SK-N-SH (cell line): ENCODE measurements at regions not wholly inside any gene's neighbourhood (a gene's known extent, or its start where the extent isn't known, plus 50 kb on each side); places are given as distances from the start of the nearest gene placed in this dataset.

Source experiments
- CTCF ChIA-PET: fragments of 300-600, 350-600 bp; formaldehyde crosslinking; extraction: SDS; loops from one replicate; lab custom pipeline; 2021; lab: Yijun Ruan, JAX
- POLR2A ChIA-PET: fragments of 350-600 bp; sonication (Branson Sonifier 250); formaldehyde crosslinking; extraction: SDS; loops from one replicate; lab custom pipeline; 2020; ENCODE audit warnings: antibody characterized with exemption, inconsistent platforms; lab: Yijun Ruan, JAX
- DNase-seq: peaks from one replicate; pipeline ENCODE4 v3.0.0; 2012
- H2AFZ ChIP-seq: fragments of 200-600 bp; sonication (generic); 2 replicates; pipeline ENCODE4 v1.8.1; 2016; ENCODE audit warnings: antibody characterized with exemption, mild to moderate bottlenecking, low read depth
- H3F3A ChIP-seq: fragments of 200-600 bp; sonication (generic); replicated peaks from 2 replicates; pipeline ENCODE3; 2016; ENCODE audit warnings: antibody characterized with exemption, mild to moderate bottlenecking; ENCODE audit not compliant: insufficient read depth
- H3K27ac ChIP-seq, 2 experiments: fragments of 200-500 bp in 1 of 2; fragments of 200-600 bp in 1 of 2; sonication (Bioruptor generic) in 1 of 2; sonication (generic), shearing (Covaris generic) in 1 of 2; 2 replicates each; pipeline versions ENCODE4 v1.5.1 to v1.6.1; 2014 to 2016; ENCODE audit warnings: low read depth in 2 of 2, inconsistent platforms in 1 of 2, low read length in 1 of 2, mild to moderate bottlenecking in 1 of 2, mixed read lengths in 1 of 2
- H3K27me3 ChIP-seq: fragments of 200-600 bp; sonication (generic), shearing (Covaris generic); 2 replicates; pipeline ENCODE4 v1.6.1; 2016; ENCODE audit warnings: mixed run types; ENCODE audit not compliant: insufficient read depth
- H3K36me3 ChIP-seq, 2 experiments: fragments of 200-500 bp in 1 of 2; fragments of 200-600 bp in 1 of 2; sonication (Bioruptor generic) in 1 of 2; sonication (generic) in 1 of 2; replicated peaks in 1 of 2; 2 replicates each; pipeline versions ENCODE3 to v1.5.1; 2014 to 2016; ENCODE audit warnings: low read length in 1 of 2, mild to moderate bottlenecking in 1 of 2; ENCODE audit not compliant: insufficient read depth in 2 of 2, control insufficient read depth in 1 of 2
- H3K4me1 ChIP-seq, 2 experiments: fragments of 200-500 bp in 1 of 2; fragments of 200-600 bp in 1 of 2; sonication (Bioruptor generic) in 1 of 2; sonication (generic), shearing (Covaris generic) in 1 of 2; 2 replicates each; pipeline versions ENCODE4 v1.5.1 to v1.6.1; 2014 to 2016; ENCODE audit warnings: low read depth in 1 of 2, low read length in 1 of 2, mixed run types in 1 of 2; ENCODE audit not compliant: insufficient read depth in 2 of 2, control insufficient read depth in 1 of 2
- H3K4me2 ChIP-seq: fragments of 200-600 bp; sonication (generic), shearing (Covaris generic); 2 replicates; pipeline ENCODE4 v1.6.1; 2017; ENCODE audit warnings: mixed run types
- H3K4me3 ChIP-seq, 2 experiments: fragments of 200-500 bp in 1 of 2; fragments of 200-600 bp in 1 of 2; sonication (Bioruptor generic) in 1 of 2; sonication (generic), shearing (Covaris generic) in 1 of 2; 2 replicates each; pipeline versions ENCODE4 v1.5.1 to v1.8.1; 2014 to 2016; ENCODE audit warnings: low read depth in 2 of 2, inconsistent platforms in 1 of 2, low read length in 1 of 2, mild to moderate bottlenecking in 1 of 2, mixed read lengths in 1 of 2, moderate library complexity in 1 of 2
- H3K79me2 ChIP-seq: fragments of 200-600 bp; sonication (generic); 2 replicates; pipeline ENCODE4 v1.8.1; 2017; ENCODE audit warnings: mild to moderate bottlenecking; ENCODE audit not compliant: insufficient read depth
- H3K9ac ChIP-seq: fragments of 200-600 bp; sonication (generic); 2 replicates; pipeline ENCODE4 v1.6.1; 2017; ENCODE audit warnings: mixed run types
- H3K9me2 ChIP-seq: fragments of 200-600 bp; sonication (generic); 2 replicates; pipeline ENCODE4 v1.6.1; 2017; ENCODE audit warnings: mixed run types
- H3K9me3 ChIP-seq: fragments of 200-600 bp; sonication (generic); 2 replicates; pipeline ENCODE4 v1.6.1; 2017; ENCODE audit warnings: mixed run types, mild to moderate bottlenecking, moderate library complexity
- H4K20me1 ChIP-seq: fragments of 200-600 bp; sonication (generic); 2 replicates; pipeline ENCODE4 v1.6.1; 2017; ENCODE audit warnings: mild to moderate bottlenecking, mixed run types; ENCODE audit not compliant: insufficient read depth
- ELF1 ChIP-seq: IDR thresholded peaks from 2 replicates; pipeline ENCODE4 v1.4.0; 2012
- EP300 ChIP-seq, 2 experiments: IDR thresholded peaks; 2 replicates each; pipeline versions ENCODE4 v1.4.0 to v1.6.1; 2012; ENCODE audit warnings: borderline replicate concordance in 1 of 2, low read depth in 1 of 2, low read length in 1 of 2
- EZH2phosphoT487 ChIP-seq: fragments of 200-600 bp; sonication (generic); IDR thresholded peaks from 2 replicates; pipeline ENCODE4 v1.6.1; 2017; ENCODE audit warnings: low read depth, mixed run types, mild to moderate bottlenecking, antibody characterized with exemption, moderate library complexity, borderline replicate concordance
- FOXJ3 ChIP-seq: sonication (generic); formaldehyde crosslinking; IDR thresholded peaks from 2 replicates; pipeline ENCODE4 v1.5.1; 2020; ENCODE audit warnings: mild to moderate bottlenecking, missing genetic modification reagents
- FOXM1 ChIP-seq: IDR thresholded peaks from 2 replicates; pipeline ENCODE4 v1.4.0; 2012; ENCODE audit warnings: low read depth, mild to moderate bottlenecking
- GABPA ChIP-seq: IDR thresholded peaks from 2 replicates; pipeline ENCODE4 v1.4.0; 2012; ENCODE audit warnings: low read depth, mild to moderate bottlenecking
- IRF3 ChIP-seq: fragments of 150-350 bp; IDR thresholded peaks from 2 replicates; pipeline ENCODE4 v1.6.1; 2016; ENCODE audit warnings: mild to moderate bottlenecking, low read depth, low read length
- JUND ChIP-seq: IDR thresholded peaks from 2 replicates; pipeline ENCODE4 v1.4.0; 2012
- MAX ChIP-seq: IDR thresholded peaks from 2 replicates; pipeline ENCODE4 v1.4.0; 2012; ENCODE audit warnings: low read depth
- MXI1 ChIP-seq: IDR thresholded peaks from 2 replicates; pipeline ENCODE4 v1.6.1; 2012; ENCODE audit warnings: mild to moderate bottlenecking, low read depth, low read length, improper control_type of control experiment
- PBX3 ChIP-seq: IDR thresholded peaks from 2 replicates; pipeline ENCODE4; 2012
- POLR2AphosphoS5 ChIP-seq: IDR thresholded peaks from 2 replicates; pipeline ENCODE4 v1.6.1; 2012; ENCODE audit warnings: low read depth, low read length
- RAD21 ChIP-seq: IDR thresholded peaks from 2 replicates; pipeline ENCODE4 v1.6.1; 2012; ENCODE audit warnings: mild to moderate bottlenecking, low read length
- RCOR1 ChIP-seq: fragments of 150-350 bp; IDR thresholded peaks from 2 replicates; pipeline ENCODE4 v1.6.1; 2017; ENCODE audit warnings: antibody characterized with exemption, low read length
- RFX5 ChIP-seq: IDR thresholded peaks from 2 replicates; pipeline ENCODE4 v1.6.1; 2012; ENCODE audit warnings: mild to moderate bottlenecking, improper control_type of control experiment, low read length
- RXRA ChIP-seq: IDR thresholded peaks from 2 replicates; pipeline ENCODE4 v1.4.0; 2012; ENCODE audit warnings: low read depth, mild to moderate bottlenecking, borderline replicate concordance
- SIN3A ChIP-seq: IDR thresholded peaks from 2 replicates; pipeline ENCODE4 v1.6.1; 2012; ENCODE audit warnings: low read depth, mild to moderate bottlenecking, low read length, moderate library complexity, borderline replicate concordance
- SMC3 ChIP-seq: IDR thresholded peaks from 2 replicates; pipeline ENCODE4 v1.6.1; 2012; ENCODE audit warnings: low read depth, low read length, improper control_type of control experiment
- TAF1 ChIP-seq: IDR thresholded peaks from 2 replicates; pipeline ENCODE4 v1.6.1; 2012; ENCODE audit warnings: low read depth, mild to moderate bottlenecking, low read length, moderate library complexity, borderline replicate concordance
- USF2 ChIP-seq: fragments of 150-350 bp; IDR thresholded peaks from 2 replicates; pipeline ENCODE4 v1.6.1; 2017; ENCODE audit warnings: antibody characterized with exemption, low read length, low read depth, borderline replicate concordance
- YY1 ChIP-seq: IDR thresholded peaks from 2 replicates; pipeline ENCODE4 v1.4.0; 2012; ENCODE audit warnings: low read depth, mild to moderate bottlenecking
- ZBTB33 ChIP-seq: IDR thresholded peaks from 2 replicates; pipeline ENCODE4 v1.4.0; 2012; ENCODE audit warnings: low read depth, borderline replicate concordance
- WGBS: methylation state at CpG from one replicate; pipeline ENCODE4 v1.1.6; 2017; ENCODE audit warnings: low lambda C conversion rate; 5-methylcytosine and 5-hydroxymethylcytosine counted together

- TF ChIP-seq TAF1 (no peak), EZH2phosphoT487 (no peak), POLR2AphosphoS5 (no peak), MXI1 (no peak), RFX5 (no peak), EP300 (IDR thresholded peaks at IDR 0.05; ENCODE audit: borderline replicate concordance in 1 of 2, low read depth in 1 of 2, low read length in 1 of 2) (peak in 1 of 2 experiments; percentile 74; a peak in 2 of 4 replicates), SMC3 (no peak), SIN3A (no peak), MAX (peak; percentile 56; the same call in 1 of the 2 replicates), IRF3 (no peak), FOXJ3 (CRISPR knock-in tag) (no peak)
- TF ChIP-seq, all 33 proteins: peak for 12
Measured at GRCh38 chr17:72373910-72374741, 253.3 kb downstream of the SOX9 start (continued).

GRCh38 chr17:72376526-72377345 is 255.9 kb downstream of the SOX9 start:
- Histone ChIP-seq H3K9me2 (no peaks in the 10 kb centered on the region), H3K36me3 (no peaks in the 10 kb centered on the region), H3K9me3 (no peaks in the 10 kb centered on the region), H4K20me1 (no peaks in the 10 kb centered on the region), H3K4me2 (peak overlapping the region; percentile 48; the same call in 1 of the 2 replicates), H2AFZ (no peak overlapping the region), H3K4me3 (no peak overlapping the region), H3F3A (peaks cover 9% of the 10 kb centered on the region), H3K9ac (no peak overlapping the region), H3K27ac (peak overlapping the region; percentile 26 to 99; a peak in 3 of 4 replicates), H3K4me1 (peaks cover 33 to 75% of the 10 kb centered on the region in 2 experiments), H3K27me3 (no peaks in the 10 kb centered on the region), H3K79me2 (no peaks in the 10 kb centered on the region)
- ChIA-PET CTCF (interaction anchor here (0.9 to 2.3 kb wide), 10 partner anchors 11 to 1609 kb away, joined by 3 to 9 read pairs (median 5); no protein-coding TSS in a partner anchor), POLR2A (interaction anchor here (0.7 to 2.2 kb wide), 5 partner anchors 18 to 255 kb away, joined by 3 to 6 read pairs (median 3); no protein-coding TSS in a partner anchor)
- 40% methylated on average over 16 of the region's 16 CpGs for WGBS
- DNase-seq, result peak; percentile 86
- TF ChIP-seq JUND, result no peak; the same call in 1 of the 2 replicates
- TF ChIP-seq GABPA, result peak; percentile 20; the same call in 1 of the 2 replicates
- TF ChIP-seq FOXM1, result no peak
- TF ChIP-seq RAD21, result peak; percentile 49
- 0 out of 2 replicates have a peak, but pooled peaks have one; percentile 18 for TF ChIP-seq TAF1
- TF ChIP-seq ELF1, result no peak
- TF ChIP-seq RXRA, result peak; percentile 22; the same call in 1 of the 2 replicates
- TF ChIP-seq RCOR1, result peak; percentile 80
- TF ChIP-seq USF2, result no peak
- TF ChIP-seq ZBTB33, result no peak
- TF ChIP-seq MXI1, result peak; percentile 61; the same call in 1 of the 2 replicates
- 0 out of 2 replicates have a peak, but pooled peaks have one; percentile 28 for TF ChIP-seq YY1
- TF ChIP-seq PBX3, result peak; percentile 80
- TF ChIP-seq EP300 (IDR thresholded peaks at IDR 0.05; ENCODE audit: borderline replicate concordance in 1 of 2, low read depth in 1 of 2, low read length in 1 of 2), result peak; percentile 73 to 92
- no peak for TF ChIP-seq RFX5
